Lung (tissue), 11 donors: ENCODE measurements at regions not wholly inside any gene's neighbourhood (a gene's known extent, or its start where the extent isn't known, plus 50 kb on each side); places are given as distances from the start of the nearest gene placed in this dataset.

Experiments used
- ATAC-seq: fragments of 200-7000 bp; cut with Tn5 transposase; one replicate; pipeline ENCODE4 v1.9.1; 2020; ENCODE audit warnings: moderate number of reproducible peaks; ENCODE audit not compliant: insufficient read depth, low FRiP score
- DNase-seq, 3 donors: peaks; one replicate each; pipeline ENCODE4 v3.0.0-alpha.2; 2013 to 2017
- H3K27ac ChIP-seq, 2 donors: one replicate each; pipeline ENCODE4 v1.5.1; 2013; ENCODE audit warnings: mild to moderate bottlenecking in 2 of 2, moderate library complexity in 2 of 2, control low read depth in 1 of 2, inconsistent platforms in 1 of 2, low read depth in 1 of 2, low read length in 1 of 2
- H3K27me3 ChIP-seq, 3 donors: one replicate each; pipeline ENCODE4 v1.5.1; 2013; ENCODE audit warnings: low read length in 2 of 3; ENCODE audit not compliant: control insufficient read depth in 3 of 3, insufficient read depth in 3 of 3
- H3K36me3 ChIP-seq, 4 donors: one replicate each; pipeline ENCODE4 v1.5.1; 2013; ENCODE audit warnings: low read length in 4 of 4, mild to moderate bottlenecking in 1 of 4, moderate library complexity in 1 of 4; ENCODE audit not compliant: control insufficient read depth in 4 of 4, insufficient read depth in 4 of 4
- H3K4me1 ChIP-seq, 5 donors: one replicate each; pipeline ENCODE4 v1.5.1; 2013; ENCODE audit warnings: low read length in 5 of 5, mild to moderate bottlenecking in 2 of 5, moderate library complexity in 1 of 5; ENCODE audit not compliant: control insufficient read depth in 5 of 5, insufficient read depth in 5 of 5
- H3K4me3 ChIP-seq: one replicate; pipeline ENCODE4 v1.5.1; 2013; ENCODE audit warnings: mild to moderate bottlenecking, control low read depth, moderate library complexity
- H3K9ac ChIP-seq, 2 donors: one replicate each; pipeline ENCODE4 v1.5.1; 2013; ENCODE audit warnings: low read length in 2 of 2, control low read depth in 1 of 2; ENCODE audit not compliant: insufficient read depth in 1 of 2
- H3K9me3 ChIP-seq, 4 donors: one replicate each; pipeline ENCODE4 v1.5.1; 2013; ENCODE audit warnings: low read length in 3 of 4, mild to moderate bottlenecking in 1 of 4, moderate library complexity in 1 of 4; ENCODE audit not compliant: control insufficient read depth in 4 of 4, insufficient read depth in 3 of 4
- CTCF ChIP-seq: IDR thresholded peaks from 2 replicates; pipeline ENCODE4 v1.5.1; 2012; ENCODE audit warnings: mild to moderate bottlenecking; ENCODE audit errors: control extremely low read depth, extremely low read depth
- WGBS, 2 donors: extraction: QIAGEN DNeasy Blood & Tissue Kit; methylation state at CpG; one replicate each; pipeline ENCODE4 v1.1.7; 2013; 5-methylcytosine and 5-hydroxymethylcytosine counted together
- donor health status: control.
- donor health status: control.
- donor health status: Bipolar disorder and iron deficiency.
- donor health status: healthy.
- donor health status: DM: yes; HTN: yes; CAD: no.

- Histone ChIP-seq H3K9me3 (no peaks in the 10 kb centered on the region), H3K9ac (no peak overlapping the region), H3K27me3 (no peaks in the 10 kb centered on the region), H3K4me3 (no peak overlapping the region), H3K27ac (no peak overlapping the region), H3K4me1 (no peaks in the 10 kb centered on the region), H3K36me3 (no peaks in the 10 kb centered on the region)
- no peak for TF ChIP-seq CTCF
- ATAC-seq (no peak), DNase-seq (peak in 2 of 3 donors; percentile 16 to 41)
- 62 to 71% methylated on average over 4 of the region's 4 CpGs for WGBS, 2 donors
Measured at GRCh38 chr6:163720460-163721235, 306.1 kb downstream of the QKI start.

GRCh38 chr6:163720005-163720404 lies 305.5 kb downstream of the QKI start:
- H3K9me3 ChIP-seq, result no peaks in the 10 kb centered on the region
- H3K4me3 ChIP-seq, result no peak overlapping the region
- no peak overlapping the region for H3K9ac ChIP-seq
- H3K4me1 ChIP-seq, result no peaks in the 10 kb centered on the region
- no peaks in the 10 kb centered on the region for H3K36me3 ChIP-seq
- WGBS, 2 donors, result 66 to 76% methylated on average over 5 of the region's 5 CpGs
- TF ChIP-seq CTCF, result no peak
- no peaks in the 10 kb centered on the region for H3K27me3 ChIP-seq
- no peak for ATAC-seq
- no peak overlapping the region for H3K27ac ChIP-seq
- peak in 1 of 3 donors; percentile 20 for DNase-seq

GRCh38 chr6:163719028-163719742 lies 304.7 kb downstream of the QKI start:
- Histone ChIP-seq H3K9ac (no peak overlapping the region), H3K4me3 (no peak overlapping the region), H3K4me1 (no peaks in the 10 kb centered on the region), H3K36me3 (no peaks in the 10 kb centered on the region), H3K9me3 (no peaks in the 10 kb centered on the region), H3K27me3 (no peaks in the 10 kb centered on the region), H3K27ac (no peak overlapping the region)
- no peak for TF ChIP-seq CTCF
- ATAC-seq (no peak), DNase-seq (no peak)
- WGBS, 2 donors, result 88 to 89% methylated on average over 20 of the region's 20 CpGs
